ENCODE measurements at regions not wholly inside any gene's neighbourhood (a gene's known extent, or its start where the extent isn't known, plus 50 kb on each side); places are given as distances from the start of the nearest gene placed in this dataset.

- TF ChIP-seq CTCF (IDR thresholded peaks at IDR 0.05) (no peak), POLR2A (IDR thresholded peaks at IDR 0.05) (no peak)
These were observed 305.6 kb upstream of the ZEB2 start for GRCh38 chr2:144825331-144826020.
